ENCODE measurements at regions not wholly inside any gene's neighbourhood (a gene's known extent, or its start where the extent isn't known, plus 50 kb on each side); places are given as distances from the start of the nearest gene placed in this dataset.

DNA sequence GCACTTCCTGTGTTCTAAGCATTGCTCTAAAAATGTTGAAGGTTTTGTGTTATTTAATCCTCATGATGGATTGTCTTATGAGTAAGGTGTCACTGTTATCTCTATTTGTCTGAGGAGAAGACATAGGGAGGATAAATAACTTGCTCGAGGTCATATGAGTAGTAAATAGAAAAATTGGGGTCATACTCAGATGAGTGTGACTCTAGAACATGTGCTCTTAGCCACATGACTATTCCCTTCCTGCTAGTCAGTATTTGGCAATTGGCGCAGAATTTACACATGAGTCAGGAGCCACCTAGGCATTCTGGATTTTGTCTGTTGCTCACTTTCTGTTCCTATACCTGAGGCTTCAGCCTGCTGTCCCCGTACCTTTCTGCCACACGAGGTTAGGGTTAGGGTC, 234.6 kb upstream of the CD180 start:
- Mint-ChIP-seq H3K4me3 (no peak overlapping the region), H3K27ac (no peak overlapping the region), H3K27me3 (no peaks in the 10 kb centered on the region), H3K4me1 (no peaks in the 10 kb centered on the region), H3K9me3 (no peaks in the 10 kb centered on the region), H3K36me3 (ENCODE audit: low read depth) (no peaks in the 10 kb centered on the region)
- ChIA-PET POLR2A (no interaction called here), CTCF (no interaction called here)
- intact Hi-C loops (cut with micrococcal nuclease): no loop called here
- ATAC-seq (ENCODE audit: low read depth) (no peak), DNase-seq (no peak)
- TF ChIP-seq, protein P1, sequence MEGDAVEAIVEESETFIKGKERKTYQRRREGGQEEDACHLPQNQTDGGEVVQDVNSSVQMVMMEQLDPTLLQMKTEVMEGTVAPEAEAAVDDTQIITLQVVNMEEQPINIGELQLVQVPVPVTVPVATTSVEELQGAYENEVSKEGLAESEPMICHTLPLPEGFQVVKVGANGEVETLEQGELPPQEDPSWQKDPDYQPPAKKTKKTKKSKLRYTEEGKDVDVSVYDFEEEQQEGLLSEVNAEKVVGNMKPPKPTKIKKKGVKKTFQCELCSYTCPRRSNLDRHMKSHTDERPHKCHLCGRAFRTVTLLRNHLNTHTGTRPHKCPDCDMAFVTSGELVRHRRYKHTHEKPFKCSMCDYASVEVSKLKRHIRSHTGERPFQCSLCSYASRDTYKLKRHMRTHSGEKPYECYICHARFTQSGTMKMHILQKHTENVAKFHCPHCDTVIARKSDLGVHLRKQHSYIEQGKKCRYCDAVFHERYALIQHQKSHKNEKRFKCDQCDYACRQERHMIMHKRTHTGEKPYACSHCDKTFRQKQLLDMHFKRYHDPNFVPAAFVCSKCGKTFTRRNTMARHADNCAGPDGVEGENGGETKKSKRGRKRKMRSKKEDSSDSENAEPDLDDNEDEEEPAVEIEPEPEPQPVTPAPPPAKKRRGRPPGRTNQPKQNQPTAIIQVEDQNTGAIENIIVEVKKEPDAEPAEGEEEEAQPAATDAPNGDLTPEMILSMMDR (IDR thresholded peaks at IDR 0.05): no peak

DNA sequence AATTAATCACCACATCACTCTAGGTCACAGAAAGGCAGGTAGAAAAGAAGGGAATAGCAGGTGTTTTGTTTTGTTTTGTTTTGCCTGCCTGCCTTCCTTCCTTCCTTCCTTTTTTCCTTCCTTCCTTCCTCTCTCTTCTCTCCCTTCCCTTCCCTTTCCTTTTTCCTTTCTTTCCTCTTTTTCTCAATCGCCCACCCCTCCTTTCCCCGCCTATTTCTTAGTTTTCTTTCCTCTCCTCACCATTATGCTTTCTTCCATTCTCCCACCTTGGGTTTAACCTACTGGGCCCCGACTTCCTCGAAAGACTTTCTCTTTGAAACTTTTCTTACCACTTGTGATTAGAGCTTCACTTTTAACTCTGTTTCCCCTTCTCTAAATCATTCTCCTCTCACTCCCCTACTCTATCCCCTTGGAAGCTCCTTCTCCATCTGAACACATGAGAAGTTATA, 231.3 kb upstream of the CD180 start:
- DNase-seq (no peak), ATAC-seq (ENCODE audit: low read depth) (no peak)
- H3K27me3 Mint-ChIP-seq: no peaks in the 10 kb centered on the region
- ChIA-PET CTCF (no interaction called here), POLR2A (no interaction called here)
- TF ChIP-seq, protein P1 (IDR thresholded peaks at IDR 0.05): no peak
- H3K9me3 Mint-ChIP-seq: no peaks in the 10 kb centered on the region
- no peak overlapping the region for H3K27ac Mint-ChIP-seq
- intact Hi-C loops (cut with micrococcal nuclease): no loop called here
- no peaks in the 10 kb centered on the region for H3K36me3 Mint-ChIP-seq (ENCODE audit: low read depth)
- H3K4me1 Mint-ChIP-seq: no peaks in the 10 kb centered on the region
- no peak overlapping the region for H3K4me3 Mint-ChIP-seq

DNA sequence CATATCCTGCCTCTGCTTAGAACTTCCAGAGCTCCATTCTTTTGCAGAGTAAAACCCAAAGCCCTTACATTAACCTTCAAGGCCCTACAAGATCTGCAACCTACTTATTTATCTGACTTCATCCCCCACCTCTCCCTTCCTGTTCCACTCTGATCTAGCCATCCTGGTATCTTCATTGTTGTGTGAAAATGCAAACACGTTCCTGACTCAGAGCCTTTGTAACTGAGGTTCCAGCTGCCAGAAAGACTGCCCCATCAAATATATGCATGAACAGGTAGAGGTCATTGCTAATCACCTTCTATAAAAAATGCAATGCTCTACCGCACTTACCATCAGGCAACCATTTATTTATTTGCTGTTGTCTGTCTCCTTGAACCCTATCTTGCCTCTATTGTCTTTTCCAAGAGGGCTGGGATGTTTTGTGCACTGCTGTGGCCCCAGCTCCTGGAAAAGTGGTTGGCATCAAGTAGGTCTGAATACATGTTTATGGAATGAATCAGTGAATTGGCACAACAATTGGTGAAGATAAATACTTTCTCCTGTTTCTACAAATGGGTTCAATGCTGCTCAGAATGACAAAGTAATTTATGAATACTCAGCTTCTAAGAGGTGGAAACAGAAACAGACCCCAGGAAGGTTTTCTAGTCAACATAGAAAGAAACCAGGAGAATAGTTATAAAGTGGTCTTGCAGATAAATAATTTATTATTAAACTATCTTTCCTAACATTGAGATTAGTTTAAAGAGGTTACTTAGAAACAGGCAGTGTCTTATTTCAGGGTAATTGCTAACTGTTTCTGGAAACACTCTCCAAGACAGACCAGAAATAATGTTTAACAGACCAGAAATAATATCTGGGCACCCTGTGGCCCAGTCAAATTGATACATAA, 230.6 kb upstream of the CD180 start:
- Mint-ChIP-seq H3K4me3 (no peak overlapping the region), H3K4me1 (no peaks in the 10 kb centered on the region), H3K36me3 (ENCODE audit: low read depth) (no peaks in the 10 kb centered on the region), H3K9me3 (no peaks in the 10 kb centered on the region), H3K27me3 (no peaks in the 10 kb centered on the region), H3K27ac (no peak overlapping the region)
- TF ChIP-seq, protein P1 (IDR thresholded peaks at IDR 0.05): no peak
- ChIA-PET CTCF (no interaction called here), POLR2A (no interaction called here)
- DNase-seq (no peak), ATAC-seq (ENCODE audit: low read depth) (no peak)
- intact Hi-C loops (cut with micrococcal nuclease): no loop called here

DNA sequence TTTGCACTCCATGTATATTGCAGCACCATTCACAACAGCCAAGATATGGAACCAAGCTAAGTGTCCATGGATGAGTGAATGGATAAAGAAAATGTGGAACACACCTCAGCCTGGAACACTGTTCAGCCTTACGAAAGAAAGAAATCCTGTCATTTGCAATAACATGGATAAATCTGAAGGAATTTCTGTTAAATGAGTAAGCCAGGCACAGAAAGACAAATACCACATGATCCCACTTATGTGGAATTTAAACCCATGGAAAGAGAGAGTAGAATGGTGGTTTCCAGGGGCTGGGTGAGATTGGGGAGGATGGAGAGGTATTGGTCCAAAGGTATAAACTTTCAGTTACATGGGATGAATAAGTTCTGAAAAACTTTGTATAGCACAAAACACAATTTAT, 228.9 kb upstream of the CD180 start:
- ChIA-PET POLR2A (no interaction called here), CTCF (no interaction called here)
- Mint-ChIP-seq H3K27me3 (no peaks in the 10 kb centered on the region), H3K4me1 (no peaks in the 10 kb centered on the region), H3K27ac (no peak overlapping the region), H3K9me3 (no peaks in the 10 kb centered on the region), H3K36me3 (ENCODE audit: low read depth) (no peaks in the 10 kb centered on the region), H3K4me3 (no peak overlapping the region)
- ATAC-seq (ENCODE audit: low read depth): no peak
- TF ChIP-seq, protein P1 (IDR thresholded peaks at IDR 0.05): no peak
- intact Hi-C loops (cut with micrococcal nuclease): no loop called here
- DNase-seq: no peak

DNA sequence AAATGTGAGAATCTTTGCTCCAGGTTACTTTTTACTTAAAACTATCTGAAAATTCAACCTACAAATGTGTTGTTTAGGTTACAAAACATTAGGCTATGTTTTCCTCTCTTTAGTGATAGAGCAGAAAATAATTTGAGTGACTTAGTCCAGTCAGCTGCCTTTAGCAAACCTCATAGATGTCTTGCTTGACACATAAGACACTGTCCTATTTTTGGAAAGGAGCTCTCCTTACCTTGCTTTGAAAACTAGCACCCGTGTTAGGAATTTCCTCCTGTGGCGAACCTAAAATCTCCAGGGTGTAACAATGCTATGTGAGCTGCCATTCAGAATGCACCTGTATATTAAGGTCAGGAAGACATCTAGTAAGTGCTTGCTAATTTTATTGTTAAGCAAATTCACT, 221.2 kb upstream of the CD180 start:
- CTCF ChIA-PET: no interaction called here

More for the DNA sequence above, 221.2 kb upstream of the CD180 start:
- DNase-seq (no peak), ATAC-seq (ENCODE audit: low read depth) (no peak)
- no peaks in the 10 kb centered on the region for H3K36me3 Mint-ChIP-seq (ENCODE audit: low read depth)
- no peaks in the 10 kb centered on the region for H3K27me3 Mint-ChIP-seq
- no peaks in the 10 kb centered on the region for H3K4me1 Mint-ChIP-seq
- TF ChIP-seq, protein P1 (IDR thresholded peaks at IDR 0.05): no peak
- no peak overlapping the region for H3K4me3 Mint-ChIP-seq
- H3K9me3 Mint-ChIP-seq: no peaks in the 10 kb centered on the region
- intact Hi-C loops (cut with micrococcal nuclease): no loop called here
- H3K27ac Mint-ChIP-seq: no peak overlapping the region
- POLR2A ChIA-PET: interaction anchor here (0.6 kb wide), 1 partner anchor 453 kb away, joined by 4 read pairs; no protein-coding TSS in a partner anchor

Data from activated B cell treated with CpG ODN at 0.5 μM for 24 hours (primary cell).